Sigmoid colon (tissue), 6 donors: ENCODE measurements at regions not wholly inside any gene's neighbourhood (a gene's known extent, or its start where the extent isn't known, plus 50 kb on each side); places are given as distances from the start of the nearest gene placed in this dataset.

Experiments
- DNase-seq: peaks from one replicate; pipeline ENCODE4 v3.0.0-alpha.2; 2019
- H3K27ac ChIP-seq, 4 donors: fragments of 200-600 bp; sonication (generic); one replicate each; pipeline ENCODE4 v1.5.1; 2016 to 2019; ENCODE audit warnings: mild to moderate bottlenecking in 1 of 4
- H3K27me3 ChIP-seq, 3 donors: fragments of 200-600 bp; sonication (generic); one replicate each; pipeline ENCODE4 v1.5.1; 2019; ENCODE audit warnings: mild to moderate bottlenecking in 1 of 3
- H3K36me3 ChIP-seq, 4 donors: fragments of 200-600 bp; sonication (generic); one replicate each; pipeline ENCODE4 v1.5.1; 2016 to 2019
- H3K4me1 ChIP-seq, 4 donors: fragments of 200-600 bp; sonication (generic); one replicate each; pipeline ENCODE4 v1.5.1; 2017 to 2019
- H3K4me3 ChIP-seq, 4 donors: fragments of 200-600 bp; sonication (generic); one replicate each; pipeline ENCODE4 v1.5.1; 2017 to 2019; ENCODE audit warnings: mild to moderate bottlenecking in 2 of 4, moderate library complexity in 1 of 4
- H3K9me3 ChIP-seq, 4 donors: fragments of 200-600 bp in 3 of 4; sonication (generic) in 3 of 4; one replicate each; pipeline versions ENCODE4 v1.5.1 to v1.6.1; 2013 to 2019
- EP300 ChIP-seq, 4 donors: sonication (generic); formaldehyde crosslinking; IDR thresholded peaks; one replicate each; pipeline ENCODE4 v1.6.1; 2017; ENCODE audit warnings: antibody characterized with exemption in 4 of 4
- POLR2A ChIP-seq, 2 donors: fragments of 450-650 bp; IDR thresholded peaks; one replicate each; pipeline ENCODE4 v1.6.1; 2016; ENCODE audit warnings: antibody characterized with exemption in 2 of 2, mild to moderate bottlenecking in 2 of 2, moderate library complexity in 2 of 2
- POLR2AphosphoS5 ChIP-seq, 4 donors: sonication (generic); formaldehyde crosslinking; IDR thresholded peaks; one replicate each; pipeline ENCODE4 v1.6.1; 2017; ENCODE audit warnings: antibody characterized with exemption in 4 of 4
- WGBS, 2 donors: extraction: QIAGEN DNeasy Blood & Tissue Kit; methylation state at CpG; one replicate each; pipeline ENCODE4 v1.1.7; 2013; 5-methylcytosine and 5-hydroxymethylcytosine counted together
- intact Hi-C: fragments of 100-400 bp; cut with DNase I; formaldehyde crosslinking; loops from one replicate; pipeline ENCODE4 v1.15.1; 2023
- TF ChIP-seq, protein P1 (sequence below), 4 experiments: fragments of 450-650 bp in 3 of 4; fragments of 200-600 bp in 1 of 4; IDR thresholded peaks; one replicate each; pipeline ENCODE4 v1.5.1; 2016 to 2019; ENCODE audit warnings: antibody characterized with exemption in 4 of 4, mild to moderate bottlenecking in 3 of 4, moderate library complexity in 2 of 4
- donor health status: healthy with polysubstance abuse.
- donor health status: healthy.

- intact Hi-C loops = no loop called here
- Histone ChIP-seq H3K36me3 (no peaks in the 10 kb centered on the region), H3K27me3 (no peaks in the 10 kb centered on the region), H3K4me1 (no peaks in the 10 kb centered on the region), H3K4me3 (no peak overlapping the region), H3K9me3 (no peaks in the 10 kb centered on the region), H3K27ac (no peak overlapping the region)
- TF ChIP-seq, protein P1, sequence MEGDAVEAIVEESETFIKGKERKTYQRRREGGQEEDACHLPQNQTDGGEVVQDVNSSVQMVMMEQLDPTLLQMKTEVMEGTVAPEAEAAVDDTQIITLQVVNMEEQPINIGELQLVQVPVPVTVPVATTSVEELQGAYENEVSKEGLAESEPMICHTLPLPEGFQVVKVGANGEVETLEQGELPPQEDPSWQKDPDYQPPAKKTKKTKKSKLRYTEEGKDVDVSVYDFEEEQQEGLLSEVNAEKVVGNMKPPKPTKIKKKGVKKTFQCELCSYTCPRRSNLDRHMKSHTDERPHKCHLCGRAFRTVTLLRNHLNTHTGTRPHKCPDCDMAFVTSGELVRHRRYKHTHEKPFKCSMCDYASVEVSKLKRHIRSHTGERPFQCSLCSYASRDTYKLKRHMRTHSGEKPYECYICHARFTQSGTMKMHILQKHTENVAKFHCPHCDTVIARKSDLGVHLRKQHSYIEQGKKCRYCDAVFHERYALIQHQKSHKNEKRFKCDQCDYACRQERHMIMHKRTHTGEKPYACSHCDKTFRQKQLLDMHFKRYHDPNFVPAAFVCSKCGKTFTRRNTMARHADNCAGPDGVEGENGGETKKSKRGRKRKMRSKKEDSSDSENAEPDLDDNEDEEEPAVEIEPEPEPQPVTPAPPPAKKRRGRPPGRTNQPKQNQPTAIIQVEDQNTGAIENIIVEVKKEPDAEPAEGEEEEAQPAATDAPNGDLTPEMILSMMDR (IDR thresholded peaks at IDR 0.05) = no peak
- TF ChIP-seq EP300 (IDR thresholded peaks at IDR 0.05) (no peak), POLR2AphosphoS5 (IDR thresholded peaks at IDR 0.05) (no peak), POLR2A (IDR thresholded peaks at IDR 0.05) (no peak)
- no peak for DNase-seq
- 81 to 89% methylated on average over 1 of the region's 1 CpG for whole genome bisulfite sequencing, 2 donors
Observed at GRCh38 chr21:21666689-21667088, 668.5 kb downstream of the NCAM2 start.

- H3K27me3 ChIP-seq = no peaks in the 10 kb centered on the region
- no peaks in the 10 kb centered on the region for H3K9me3 ChIP-seq
- TF ChIP-seq POLR2AphosphoS5 (IDR thresholded peaks at IDR 0.05) = no peak
- TF ChIP-seq, protein P1 (IDR thresholded peaks at IDR 0.05) = no peak
- no peak for TF ChIP-seq POLR2A (IDR thresholded peaks at IDR 0.05)
- TF ChIP-seq EP300 (IDR thresholded peaks at IDR 0.05) = no peak
- H3K4me1 ChIP-seq = no peaks in the 10 kb centered on the region
- no peak overlapping the region for H3K4me3 ChIP-seq
- H3K36me3 ChIP-seq = no peaks in the 10 kb centered on the region
- no peak overlapping the region for H3K27ac ChIP-seq
- intact Hi-C loops = no loop called here
- no peak for DNase-seq
- 97 to 99% methylated on average over 1 of the region's 1 CpG for WGBS, 2 donors
Observed at GRCh38 chr21:21668198-21668597, 670.0 kb downstream of the NCAM2 start.

DNA sequence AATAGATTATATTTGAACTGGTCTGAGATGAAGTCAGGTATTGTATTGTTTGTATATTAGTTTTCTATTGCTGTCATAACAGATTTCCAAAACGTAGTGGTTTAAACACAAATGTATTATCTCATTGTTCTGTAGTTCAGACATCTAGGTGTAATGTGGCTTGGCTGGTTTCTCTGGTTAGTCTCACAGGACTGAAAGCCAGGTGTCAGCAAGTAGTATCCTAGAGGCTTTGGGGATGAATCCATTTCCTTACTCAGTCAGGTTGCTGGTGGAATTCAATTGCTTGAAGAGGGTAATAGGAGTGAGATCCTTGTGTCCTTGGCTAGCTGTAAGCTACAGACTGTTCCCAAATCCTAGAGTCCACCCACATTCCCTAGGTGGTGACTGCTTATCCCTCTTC is 675.8 kb downstream of the NCAM2 start:
- Histone ChIP-seq H3K27ac (no peak overlapping the region), H3K9me3 (peaks cover 0 to 3% (median 0%) of the 10 kb centered on the region in 4 donors), H3K36me3 (no peaks in the 10 kb centered on the region), H3K27me3 (no peaks in the 10 kb centered on the region), H3K4me1 (no peaks in the 10 kb centered on the region), H3K4me3 (no peak overlapping the region)
- TF ChIP-seq POLR2A (IDR thresholded peaks at IDR 0.05) (no peak), POLR2AphosphoS5 (IDR thresholded peaks at IDR 0.05) (no peak), EP300 (IDR thresholded peaks at IDR 0.05) (no peak)
- TF ChIP-seq, protein P1 (IDR thresholded peaks at IDR 0.05) = no peak
- 23 to 65% methylated on average over 1 of the region's 1 CpG for WGBS, 2 donors
- intact Hi-C loops = no loop called here
- no peak for DNase-seq

- DNase-seq = no peak
- Histone ChIP-seq H3K27me3 (no peaks in the 10 kb centered on the region), H3K27ac (no peak overlapping the region), H3K4me3 (no peak overlapping the region), H3K4me1 (no peaks in the 10 kb centered on the region), H3K9me3 (peaks cover 0 to 3% (median 1%) of the 10 kb centered on the region in 4 donors), H3K36me3 (no peaks in the 10 kb centered on the region)
- 62 to 78% methylated on average over 5 of the region's 5 CpGs for WGBS, 2 donors
- TF ChIP-seq, protein P1 (IDR thresholded peaks at IDR 0.05) = no peak
- intact Hi-C loops = no loop called here
Observed at GRCh38 chr21:21675601-21676000, 677.4 kb downstream of the NCAM2 start.

DNA sequence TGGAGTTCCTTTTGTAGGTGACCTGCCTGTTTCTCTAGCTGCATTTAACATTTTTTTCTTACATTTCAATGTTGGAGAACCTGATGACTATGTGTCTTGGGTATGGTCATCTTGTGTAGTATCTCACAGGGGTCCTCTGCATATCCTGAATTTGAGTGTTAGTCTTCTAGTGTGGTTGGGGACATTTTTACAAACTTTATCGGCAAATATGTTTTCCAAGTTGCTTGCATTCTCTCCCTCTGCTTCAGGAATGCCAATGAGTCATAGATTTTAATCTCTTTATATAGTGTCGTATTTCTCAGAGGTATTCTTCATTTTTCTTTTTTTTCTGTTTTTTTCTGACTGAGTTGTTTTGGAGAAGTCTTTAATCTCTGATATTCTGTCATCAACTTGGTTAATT is 684.0 kb downstream of the NCAM2 start:
- no peak overlapping the region for H3K4me3 ChIP-seq
- H3K4me1 ChIP-seq = no peaks in the 10 kb centered on the region
- H3K36me3 ChIP-seq = no peaks in the 10 kb centered on the region
- no peak for TF ChIP-seq EP300 (IDR thresholded peaks at IDR 0.05)
- TF ChIP-seq, protein P1 (IDR thresholded peaks at IDR 0.05) = no peak
- TF ChIP-seq POLR2A (IDR thresholded peaks at IDR 0.05) = no peak
- no peak for TF ChIP-seq POLR2AphosphoS5 (IDR thresholded peaks at IDR 0.05)
- H3K27ac ChIP-seq = no peak overlapping the region
- no peaks in the 10 kb centered on the region for H3K27me3 ChIP-seq
- WGBS, 2 donors = 84 to 86% methylated on average over 2 of the region's 2 CpGs
- peaks cover 0 to 2% (median 0%) of the 10 kb centered on the region in 4 donors for H3K9me3 ChIP-seq
- DNase-seq = no peak
- intact Hi-C loops = no loop called here
